Body of pancreas (tissue), 4 donors: ENCODE measurements at regions not wholly inside any gene's neighbourhood (a gene's known extent, or its start where the extent isn't known, plus 50 kb on each side); places are given as distances from the start of the nearest gene placed in this dataset.

ENCODE experiments used
- ATAC-seq: fragments of 150-250 bp; one replicate; pipeline ENCODE4 v1.9.1; 2016
- DNase-seq, 4 donors: peaks; one replicate each; pipeline ENCODE4 v3.0.0-alpha.2; 2019
- H3K27ac ChIP-seq, 4 donors: fragments of 200-600 bp; sonication (generic); 1 replicate in 3 of 4; 2 replicates in 1 of 4; pipeline versions ENCODE4 v1.5.1 to v1.6.1; 2016 to 2019; ENCODE audit warnings: mild to moderate bottlenecking in 1 of 4, mixed read lengths in 1 of 4, moderate library complexity in 1 of 4
- H3K27me3 ChIP-seq, 2 donors: fragments of 200-600 bp; sonication (generic); one replicate each; pipeline ENCODE4 v1.6.0; 2016; ENCODE audit warnings: mild to moderate bottlenecking in 1 of 2
- H3K36me3 ChIP-seq, 2 donors: fragments of 200-600 bp; sonication (generic); replicated peaks in 1 of 2; 2 replicates each; pipeline ENCODE4 v1.5.1; 2016; ENCODE audit warnings: low read depth in 2 of 2; ENCODE audit not compliant: insufficient read depth in 1 of 2
- H3K4me1 ChIP-seq: fragments of 200-600 bp; sonication (generic); one replicate; pipeline ENCODE4 v1.6.0; 2016
- H3K4me3 ChIP-seq, 2 donors: fragments of 200-600 bp; sonication (generic); 1 replicate in 1 of 2; 2 replicates in 1 of 2; pipeline ENCODE4 v1.5.1; 2016 to 2019
- H3K9me3 ChIP-seq, 3 donors: fragments of 200-600 bp; sonication (generic); 1 replicate in 2 of 3; 2 replicates in 1 of 3; pipeline ENCODE4 v1.5.1; 2016
- POLR2A ChIP-seq, 3 donors: fragments of 450-650 bp; IDR thresholded peaks; one replicate each; pipeline ENCODE4 v1.6.1; 2016; ENCODE audit warnings: antibody characterized with exemption in 3 of 3, mild to moderate bottlenecking in 2 of 3
- WGBS, 2 donors: methylation state at CpG; one replicate each; pipeline ENCODE4 v1.1.5; 2017; 5-methylcytosine and 5-hydroxymethylcytosine counted together
- intact Hi-C: fragments of 100-400 bp; cut with DNase I; formaldehyde crosslinking; loops from one replicate; pipeline ENCODE4 v1.15.1; 2023
- TF ChIP-seq, protein P1 (sequence below), 7 experiments: fragments of 450-650 bp in 4 of 7; fragments of 200-600 bp in 3 of 7; sonication (generic) in 3 of 7; IDR thresholded peaks; one replicate each; pipeline ENCODE4 v1.5.1; 2016 to 2019; ENCODE audit warnings: antibody characterized with exemption in 7 of 7

DNA sequence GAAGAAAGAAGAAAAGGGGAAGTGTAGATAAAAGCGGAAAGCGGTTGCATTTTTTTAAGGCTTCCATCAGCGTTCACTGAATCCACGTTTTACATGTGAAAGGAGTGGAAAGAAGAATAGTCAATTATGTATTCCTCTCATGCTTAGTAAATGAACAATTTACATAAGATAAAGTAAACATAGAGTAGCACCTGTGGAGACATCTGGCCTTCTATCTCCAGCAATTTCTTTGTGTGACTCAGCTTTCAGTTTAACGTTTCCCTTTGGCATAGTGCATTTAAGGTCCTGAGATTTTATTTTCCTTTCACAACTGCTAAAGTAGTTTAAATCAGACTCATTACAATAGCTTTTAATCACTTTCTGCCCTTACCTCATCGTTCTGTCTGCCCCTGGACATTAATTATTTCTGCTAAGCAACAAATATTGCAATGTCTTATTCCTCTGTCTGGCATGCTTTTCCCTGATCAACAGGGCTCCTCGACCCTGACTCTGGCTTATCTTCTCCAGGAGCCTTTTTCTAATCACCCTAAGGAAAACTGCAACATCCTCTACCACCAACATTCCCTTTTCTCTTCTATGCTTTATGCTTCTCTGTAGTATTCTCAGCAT lies 383.5 kb upstream of the VWC2 start:
- H3K27ac ChIP-seq = no peak overlapping the region
- H3K36me3 ChIP-seq = no peaks in the 10 kb centered on the region
- no peak for ATAC-seq
- no peaks in the 10 kb centered on the region for H3K4me1 ChIP-seq
- TF ChIP-seq, protein P1, sequence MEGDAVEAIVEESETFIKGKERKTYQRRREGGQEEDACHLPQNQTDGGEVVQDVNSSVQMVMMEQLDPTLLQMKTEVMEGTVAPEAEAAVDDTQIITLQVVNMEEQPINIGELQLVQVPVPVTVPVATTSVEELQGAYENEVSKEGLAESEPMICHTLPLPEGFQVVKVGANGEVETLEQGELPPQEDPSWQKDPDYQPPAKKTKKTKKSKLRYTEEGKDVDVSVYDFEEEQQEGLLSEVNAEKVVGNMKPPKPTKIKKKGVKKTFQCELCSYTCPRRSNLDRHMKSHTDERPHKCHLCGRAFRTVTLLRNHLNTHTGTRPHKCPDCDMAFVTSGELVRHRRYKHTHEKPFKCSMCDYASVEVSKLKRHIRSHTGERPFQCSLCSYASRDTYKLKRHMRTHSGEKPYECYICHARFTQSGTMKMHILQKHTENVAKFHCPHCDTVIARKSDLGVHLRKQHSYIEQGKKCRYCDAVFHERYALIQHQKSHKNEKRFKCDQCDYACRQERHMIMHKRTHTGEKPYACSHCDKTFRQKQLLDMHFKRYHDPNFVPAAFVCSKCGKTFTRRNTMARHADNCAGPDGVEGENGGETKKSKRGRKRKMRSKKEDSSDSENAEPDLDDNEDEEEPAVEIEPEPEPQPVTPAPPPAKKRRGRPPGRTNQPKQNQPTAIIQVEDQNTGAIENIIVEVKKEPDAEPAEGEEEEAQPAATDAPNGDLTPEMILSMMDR (IDR thresholded peaks at IDR 0.05) = no peak
- no peak for TF ChIP-seq POLR2A (IDR thresholded peaks at IDR 0.05)
- H3K4me3 ChIP-seq = no peak overlapping the region
- H3K9me3 ChIP-seq = no peaks in the 10 kb centered on the region
- intact Hi-C loops = no loop called here
- DNase-seq = no peak
- H3K27me3 ChIP-seq = no peaks in the 10 kb centered on the region
- 43% methylated on average over 7 of the region's 7 CpGs for WGBS, 2 donors

DNA sequence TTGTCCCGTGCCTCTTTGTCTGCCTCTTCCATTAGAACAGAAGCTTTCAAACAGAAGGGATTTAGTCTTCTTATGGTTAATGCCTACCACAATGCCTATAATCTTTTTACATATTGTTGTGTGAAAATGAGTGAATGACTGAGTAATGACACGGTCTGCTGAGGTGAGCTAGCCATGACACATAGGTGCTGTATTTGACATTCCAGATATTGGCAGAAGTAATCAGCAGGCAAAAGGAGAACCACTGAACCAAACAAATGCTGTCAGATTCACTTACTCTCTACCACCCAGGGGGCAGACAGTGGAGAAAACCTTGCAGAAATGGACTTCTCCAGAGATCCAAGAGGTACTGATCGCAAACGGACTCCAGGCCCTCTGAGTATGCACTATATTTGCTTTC lies 377.2 kb upstream of the VWC2 start:
- no peaks in the 10 kb centered on the region for H3K4me1 ChIP-seq
- no peaks in the 10 kb centered on the region for H3K27me3 ChIP-seq
- intact Hi-C loops = no loop called here
- H3K9me3 ChIP-seq = no peaks in the 10 kb centered on the region
- H3K27ac ChIP-seq = no peak overlapping the region
- WGBS, 2 donors = 51 to 70% methylated on average over 4 of the region's 4 CpGs
- no peak for TF ChIP-seq POLR2A (IDR thresholded peaks at IDR 0.05)
- TF ChIP-seq, protein P1 (IDR thresholded peaks at IDR 0.05) = no peak
- ATAC-seq (no peak), DNase-seq (no peak)
- no peaks in the 10 kb centered on the region for H3K36me3 ChIP-seq
- no peak overlapping the region for H3K4me3 ChIP-seq

DNA sequence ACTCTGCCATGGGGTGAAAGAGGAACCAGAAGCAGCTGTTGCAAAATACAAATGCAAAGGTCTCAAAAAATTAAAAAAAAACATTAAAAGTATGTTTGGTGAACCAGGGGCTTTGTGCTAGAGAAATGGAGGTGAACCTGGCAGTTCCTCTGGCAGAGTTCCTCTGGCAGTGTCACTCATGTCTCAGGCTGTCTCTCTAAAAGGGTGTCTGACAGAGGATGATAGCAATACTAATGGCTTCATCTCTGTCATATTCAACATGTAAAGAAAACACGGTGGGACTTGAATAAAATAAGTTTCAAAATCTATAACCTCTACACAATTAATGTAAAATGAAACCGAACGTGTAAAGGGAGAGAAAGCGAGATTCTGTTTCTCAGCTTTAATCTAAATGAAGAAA lies 375.7 kb upstream of the VWC2 start:
- DNase-seq = no peak
- TF ChIP-seq POLR2A (IDR thresholded peaks at IDR 0.05) = no peak
- TF ChIP-seq, protein P1 (IDR thresholded peaks at IDR 0.05) = no peak

DNA sequence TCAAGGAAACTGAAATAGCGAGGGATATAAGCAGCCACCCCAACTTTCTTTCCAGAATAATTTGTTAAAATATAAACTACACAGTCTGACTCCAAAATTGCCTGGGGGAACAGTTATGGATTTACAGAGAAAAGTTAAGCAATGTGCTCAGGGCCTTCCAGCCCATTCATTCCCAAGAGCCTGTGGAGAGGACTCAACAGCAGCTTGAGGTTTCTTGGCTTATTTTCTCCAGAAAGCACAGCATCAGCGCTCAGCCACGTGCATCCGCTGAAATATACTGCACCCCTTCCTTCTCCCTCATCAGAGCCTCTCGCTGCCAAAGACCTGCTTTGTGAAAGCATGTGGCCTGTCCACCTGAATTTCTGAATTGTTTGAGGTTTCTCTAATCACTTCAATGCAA lies 375.2 kb upstream of the VWC2 start:
- intact Hi-C loops = no loop called here
- H3K4me1 ChIP-seq = no peaks in the 10 kb centered on the region
- no peaks in the 10 kb centered on the region for H3K27me3 ChIP-seq
- no peak overlapping the region for H3K27ac ChIP-seq
- H3K9me3 ChIP-seq = no peaks in the 10 kb centered on the region
- TF ChIP-seq, protein P1 (IDR thresholded peaks at IDR 0.05) = no peak
- TF ChIP-seq POLR2A (IDR thresholded peaks at IDR 0.05) = no peak
- H3K36me3 ChIP-seq = no peaks in the 10 kb centered on the region
- WGBS, 2 donors = 59 to 71% methylated on average over 5 of the region's 5 CpGs
- no peak overlapping the region for H3K4me3 ChIP-seq
- ATAC-seq = no peak
- DNase-seq = no peak

More for the DNA sequence above, 375.7 kb upstream of the VWC2 start:
- Histone ChIP-seq H3K36me3 (no peaks in the 10 kb centered on the region), H3K27me3 (no peaks in the 10 kb centered on the region), H3K4me3 (no peak overlapping the region), H3K27ac (no peak overlapping the region), H3K9me3 (no peaks in the 10 kb centered on the region), H3K4me1 (no peaks in the 10 kb centered on the region)
- intact Hi-C loops = no loop called here
- WGBS, 2 donors = 62 to 66% methylated on average over 4 of the region's 4 CpGs
- no peak for ATAC-seq

DNA sequence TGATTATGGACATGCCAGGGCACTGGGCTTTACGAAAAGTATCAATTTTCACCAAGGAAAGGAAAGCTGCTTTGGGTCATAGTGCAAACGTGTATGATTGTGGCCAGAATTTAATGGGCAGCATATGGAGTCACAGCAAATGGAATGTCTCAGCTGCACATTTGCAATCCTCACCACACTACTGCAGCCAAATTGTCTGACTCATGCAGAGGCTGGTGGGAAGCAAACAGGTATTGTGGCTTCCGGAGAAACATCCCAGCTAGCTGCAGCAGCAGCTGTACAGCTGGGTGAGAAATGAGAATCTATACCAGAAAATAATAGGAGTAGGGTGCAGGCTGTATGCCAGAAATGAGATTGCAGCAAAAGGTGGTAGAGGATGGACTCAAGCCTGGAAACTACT lies 374.7 kb upstream of the VWC2 start:
- Histone ChIP-seq H3K9me3 (no peaks in the 10 kb centered on the region), H3K36me3 (no peaks in the 10 kb centered on the region), H3K27me3 (no peaks in the 10 kb centered on the region), H3K4me3 (no peak overlapping the region), H3K4me1 (no peaks in the 10 kb centered on the region), H3K27ac (no peak overlapping the region)
- no peak for DNase-seq
- TF ChIP-seq, protein P1 (IDR thresholded peaks at IDR 0.05) = no peak
- TF ChIP-seq POLR2A (IDR thresholded peaks at IDR 0.05) = no peak
- ATAC-seq = no peak
- intact Hi-C loops = no loop called here
- 21 to 32% methylated on average over 3 of the region's 3 CpGs for WGBS, 2 donors
